ENCODE measurements at regions not wholly inside any gene's neighbourhood (a gene's known extent, or its start where the extent isn't known, plus 50 kb on each side); places are given as distances from the start of the nearest gene placed in this dataset.

- no peak for TF ChIP-seq NFYB (IDR thresholded peaks at IDR 0.05; ENCODE audit: insufficient read depth, low read depth, low read length)
Observed at GRCh38 chr21:22409571-22409970, 1411.4 kb downstream of the NCAM2 start (continued).

GRCh38 chr21:22416555-22416954 lies 1418.3 kb downstream of the NCAM2 start:
- SMC1A ChIA-PET (ENCODE audit: uncharacterized antibody, unreplicated experiment) = no interaction called here
- Histone ChIP-seq H3K4me1 (ENCODE audit: control insufficient read depth, insufficient read depth, low read length) (no peaks in the 10 kb centered on the region), H3K9me3 (replicated peaks; ENCODE audit: control insufficient read depth, insufficient read depth, low read length) (no peaks in the 10 kb centered on the region), H3K27ac (ENCODE audit: control insufficient read depth, insufficient read depth) (no peak overlapping the region), H3K79me2 (ENCODE audit: control insufficient read depth, insufficient read depth, low read length) (no peaks in the 10 kb centered on the region), H3K9ac (ENCODE audit: control insufficient read depth, insufficient read depth, low read length) (no peak overlapping the region), H3K4me3 (no peak overlapping the region), H3K27me3 (replicated peaks in 1 of 2; ENCODE audit: control insufficient read depth in 2 of 2, insufficient read depth in 2 of 2, low read length in 1 of 2) (no peaks in the 10 kb centered on the region), H2AFZ (ENCODE audit: control insufficient read depth, low read depth, low read length) (no peak overlapping the region), H4K20me1 (ENCODE audit: control insufficient read depth, insufficient read depth) (no peaks in the 10 kb centered on the region), H3K4me2 (ENCODE audit: control insufficient read depth, insufficient read depth) (no peak overlapping the region), H3K36me3 (ENCODE audit: control insufficient read depth in 2 of 2, insufficient read depth in 2 of 2, low read length in 1 of 2) (no peaks in the 10 kb centered on the region)
- intact Hi-C loops (cut with micrococcal nuclease; ENCODE audit: unreplicated experiment) = no loop called here
- in situ Hi-C loops (cut with MboI) = no loop called here
- TF ChIP-seq TAF1 (IDR thresholded peaks at IDR 0.05; ENCODE audit: borderline replicate concordance, low read depth, low read length) = no peak
- TF ChIP-seq RAD21 (IDR thresholded peaks at IDR 0.05; ENCODE audit: insufficient read depth, low read depth, low read length) = no peak
- TF ChIP-seq SMC3 (IDR thresholded peaks at IDR 0.05; ENCODE audit: borderline replicate concordance, low read length) = no peak
- TF ChIP-seq CHD1 (IDR thresholded peaks at IDR 0.05; ENCODE audit: low read depth, low read length) = no peak
- no peak for TF ChIP-seq SREBF2 (IDR thresholded peaks at IDR 0.05; ENCODE audit: low read length)
- no peak for TF ChIP-seq MYC (IDR thresholded peaks at IDR 0.05; ENCODE audit: insufficient read depth, insufficient read length, insufficient replicate concordance, low read length, severe bottlenecking)
- TF ChIP-seq POLR2AphosphoS5 (IDR thresholded peaks at IDR 0.05; ENCODE audit: low read length) = no peak
- TF ChIP-seq WRNIP1 (IDR thresholded peaks at IDR 0.05; ENCODE audit: borderline replicate concordance, low read depth, low read length) = no peak
- ATAC-seq (no peak), DNase-seq (ENCODE audit: low read depth, low spot score) (no peak), FAIRE-seq (no peak)
- WGBS (ENCODE audit: insufficient coverage, insufficient replicate concordance, low lambda C conversion rate, missing lambda C conversion rate) = 6% methylated on average over 1 of the region's 1 CpG
- RAD21 ChIA-PET (ENCODE audit: unreplicated experiment) = no interaction called here
- POLR2A ChIA-PET = no interaction called here
- no TSS peak for BruUV-seq (replicated peaks)
- CTCF ChIA-PET = no interaction called here
